ES-I3 (cell line): ENCODE measurements at regions not wholly inside any gene's neighbourhood (a gene's known extent, or its start where the extent isn't known, plus 50 kb on each side); places are given as distances from the start of the nearest gene placed in this dataset.
"Not testable (repeated sequence)": the region's sequence is repeated elsewhere in the genome, so short reads cannot be mapped to it uniquely, and the experiment has no call there.

ENCODE experiments used
- H3K36me3 ChIP-seq: 2 replicates; pipeline ENCODE4 v1.6.1; 2013; ENCODE audit warnings: mild to moderate bottlenecking, low read length, control low read depth, moderate library complexity; ENCODE audit not compliant: insufficient read depth
- H3K4me1 ChIP-seq: 2 replicates; pipeline ENCODE4 v1.6.1; 2013; ENCODE audit warnings: mild to moderate bottlenecking, control low read depth, low read length; ENCODE audit not compliant: insufficient read depth
- H3K9ac ChIP-seq: 2 replicates; pipeline ENCODE4 v1.6.1; 2013; ENCODE audit warnings: low read depth, mild to moderate bottlenecking, low read length, moderate library complexity
- H3K9me3 ChIP-seq: 2 replicates; pipeline ENCODE4 v1.6.1; 2013; ENCODE audit warnings: mild to moderate bottlenecking, low read length, moderate library complexity; ENCODE audit not compliant: control insufficient read depth, insufficient read depth

DNA sequence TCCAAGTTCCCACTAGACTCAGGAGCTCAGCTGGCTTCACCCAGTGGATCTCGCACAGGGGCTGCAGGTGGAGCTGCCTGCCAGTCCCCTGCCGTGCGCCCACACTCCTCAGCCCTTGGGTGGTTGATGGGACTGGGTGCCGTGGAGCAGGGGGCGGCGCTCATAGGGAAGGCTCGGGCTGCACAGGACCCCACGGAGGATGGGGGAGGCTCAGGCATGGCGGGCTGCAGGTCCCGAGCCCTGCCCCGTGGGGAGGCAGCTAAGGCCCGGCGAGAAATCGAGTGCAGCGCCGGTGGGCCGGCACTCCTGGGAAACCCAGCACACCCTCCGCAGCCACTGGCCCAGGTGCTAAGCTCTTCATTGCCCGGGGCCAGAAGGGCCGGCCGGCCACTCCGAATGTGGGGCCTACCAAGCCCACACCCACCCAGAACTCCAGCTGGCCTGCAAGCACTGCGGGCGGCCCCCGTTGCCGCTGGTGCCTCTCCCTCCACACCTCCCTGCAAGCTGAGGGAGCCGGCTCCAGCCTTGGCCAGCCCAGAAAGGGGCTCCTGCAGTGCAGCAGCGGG is 1481.3 kb upstream of the WWC1 start:
- not testable (repeated sequence) for H3K9me3 ChIP-seq, H3K9ac ChIP-seq, H3K36me3 ChIP-seq, H3K4me1 ChIP-seq

- Histone ChIP-seq H3K9me3 (no peaks in the 10 kb centered on the region), H3K36me3 (no peaks in the 10 kb centered on the region), H3K4me1 (no peaks in the 10 kb centered on the region), H3K9ac (no peak overlapping the region)
Measured at GRCh38 chr5:166810721-166811120, 1480.7 kb upstream of the WWC1 start.

GRCh38 chr5:166823360-166823759 is 1468.1 kb upstream of the WWC1 start:
- Histone ChIP-seq H3K9me3 (no peaks in the 10 kb centered on the region), H3K4me1 (no peaks in the 10 kb centered on the region), H3K9ac (no peak overlapping the region), H3K36me3 (no peaks in the 10 kb centered on the region)

DNA sequence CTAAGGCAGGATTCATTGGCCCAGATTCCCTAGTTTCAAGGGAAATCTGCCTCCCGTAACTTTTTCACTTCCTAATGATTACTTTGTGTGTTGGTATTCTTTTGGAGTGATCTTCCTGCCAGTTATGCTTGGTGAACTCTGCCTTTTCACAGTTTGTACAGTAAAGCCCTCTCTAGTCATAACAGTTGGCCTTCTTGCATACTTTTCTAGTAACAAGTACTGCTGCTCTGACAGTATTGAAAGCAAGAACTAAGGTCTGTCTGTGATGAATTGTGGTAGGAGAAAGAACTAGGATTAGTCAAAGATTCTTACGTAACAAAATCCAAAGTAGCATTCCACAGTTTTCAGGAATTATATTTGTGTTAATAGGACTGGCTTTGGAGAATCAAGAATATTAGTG is 1457.2 kb upstream of the WWC1 start:
- Histone ChIP-seq H3K9ac (no peak overlapping the region), H3K36me3 (no peaks in the 10 kb centered on the region), H3K9me3 (no peaks in the 10 kb centered on the region)

GRCh38 chr5:166845044-166845443 is 1446.4 kb upstream of the WWC1 start:
- no peaks in the 10 kb centered on the region for H3K36me3 ChIP-seq
- H3K9ac ChIP-seq = no peak overlapping the region
- H3K4me1 ChIP-seq = no peaks in the 10 kb centered on the region
- H3K9me3 ChIP-seq = no peaks in the 10 kb centered on the region

More for the DNA sequence above, 1457.2 kb upstream of the WWC1 start:
- no peaks in the 10 kb centered on the region for H3K4me1 ChIP-seq

GRCh38 chr5:166856791-166857190 is 1434.7 kb upstream of the WWC1 start:
- no peaks in the 10 kb centered on the region for H3K4me1 ChIP-seq
- no peaks in the 10 kb centered on the region for H3K9me3 ChIP-seq
- no peaks in the 10 kb centered on the region for H3K36me3 ChIP-seq
- H3K9ac ChIP-seq = no peak overlapping the region

- H3K9ac ChIP-seq = no peak overlapping the region
- H3K9me3 ChIP-seq = no peaks in the 10 kb centered on the region
Measured at GRCh38 chr5:166860426-166860825, 1431.0 kb upstream of the WWC1 start.

DNA sequence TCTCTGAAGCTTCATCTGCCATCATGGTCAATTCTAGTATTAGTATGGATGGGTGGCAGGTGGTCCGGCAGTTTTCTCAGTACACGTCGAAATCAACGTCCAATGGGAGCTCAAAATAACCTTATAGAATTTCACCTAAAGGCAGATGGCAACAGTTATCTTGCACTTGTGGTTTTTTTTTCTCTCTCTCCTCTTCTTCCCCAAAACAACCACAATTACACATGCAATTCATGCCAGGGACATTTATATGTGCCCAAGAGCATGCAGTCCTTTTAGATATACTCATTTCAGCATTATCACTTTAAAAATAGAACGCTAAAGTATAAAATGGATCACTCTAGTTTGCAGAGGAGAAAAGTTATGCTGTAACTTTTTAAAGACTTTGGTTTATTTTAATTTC is 1428.9 kb upstream of the WWC1 start:
- Histone ChIP-seq H3K9me3 (no peaks in the 10 kb centered on the region), H3K9ac (no peak overlapping the region), H3K4me1 (no peaks in the 10 kb centered on the region), H3K36me3 (no peaks in the 10 kb centered on the region)

More at GRCh38 chr5:166860426-166860825, 1431.0 kb upstream of the WWC1 start:
- Histone ChIP-seq H3K36me3 (no peaks in the 10 kb centered on the region), H3K4me1 (no peaks in the 10 kb centered on the region)

GRCh38 chr5:166865206-166865605 is 1426.2 kb upstream of the WWC1 start:
- Histone ChIP-seq H3K9ac (no peak overlapping the region), H3K4me1 (no peaks in the 10 kb centered on the region), H3K36me3 (no peaks in the 10 kb centered on the region), H3K9me3 (no peaks in the 10 kb centered on the region)

DNA sequence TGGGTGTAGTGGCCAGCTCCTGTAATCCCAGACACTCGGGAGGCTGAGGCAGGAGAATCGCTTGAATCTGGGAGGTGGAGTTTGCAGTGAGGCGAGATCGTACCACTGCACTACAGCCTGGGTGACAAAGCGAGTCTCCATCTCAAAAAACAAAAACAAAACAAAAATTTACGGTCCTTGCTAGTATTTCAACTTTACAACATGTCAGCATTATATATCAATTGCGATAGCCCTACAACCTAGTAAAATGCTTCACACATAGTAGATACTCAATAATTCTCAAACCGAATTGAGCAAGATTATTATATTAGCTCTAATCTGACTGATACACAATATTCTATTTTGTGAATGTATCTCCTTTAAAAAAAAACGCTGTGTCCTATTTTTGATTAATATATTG is 1411.0 kb upstream of the WWC1 start:
- Histone ChIP-seq H3K4me1 (peaks cover 22% of the 10 kb centered on the region), H3K36me3 (no peaks in the 10 kb centered on the region), H3K9me3 (no peaks in the 10 kb centered on the region), H3K9ac (no peak overlapping the region)

DNA sequence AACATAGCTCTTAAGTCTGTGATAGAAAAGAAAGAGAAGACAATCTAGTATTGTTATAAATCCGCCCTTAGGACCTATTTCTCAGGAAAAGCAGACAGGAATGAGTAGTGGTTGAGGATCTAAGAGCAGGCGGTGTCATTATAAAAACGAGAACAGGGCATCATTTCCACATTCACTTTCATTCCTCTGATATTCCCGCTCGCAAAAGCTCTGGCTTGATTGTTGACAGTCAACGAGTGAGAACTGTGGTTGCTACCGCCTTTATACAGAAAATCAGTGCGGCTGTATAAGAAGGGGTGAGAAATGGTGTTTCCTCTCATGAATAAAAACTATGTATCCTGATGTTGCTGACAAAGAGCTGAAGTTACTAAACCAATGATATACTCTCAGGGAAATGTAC is 1409.6 kb upstream of the WWC1 start:
- Histone ChIP-seq H3K9me3 (no peaks in the 10 kb centered on the region), H3K36me3 (no peaks in the 10 kb centered on the region), H3K4me1 (peaks cover 22% of the 10 kb centered on the region), H3K9ac (no peak overlapping the region)

- H3K9ac ChIP-seq = no peak overlapping the region
- no peaks in the 10 kb centered on the region for H3K36me3 ChIP-seq
Measured at GRCh38 chr5:166883016-166883415, 1408.4 kb upstream of the WWC1 start.

DNA sequence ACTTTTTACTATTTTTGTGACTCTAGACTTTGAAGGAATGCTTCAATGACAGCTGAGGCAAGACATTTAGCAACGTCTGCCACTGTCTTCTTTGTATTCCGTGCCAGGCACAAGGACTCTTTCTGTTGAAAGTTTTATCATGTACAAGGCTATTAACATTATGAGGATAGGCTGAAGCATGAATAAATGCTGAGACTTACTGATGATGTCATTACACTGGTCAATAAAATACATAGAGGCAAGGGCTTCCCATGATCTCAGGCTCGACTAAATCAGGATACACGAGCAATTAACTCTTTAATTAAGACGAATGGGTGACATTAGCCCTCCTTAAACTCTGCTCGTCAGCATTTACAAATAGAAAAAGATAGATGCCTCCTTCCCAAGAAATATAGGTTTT is 1393.3 kb upstream of the WWC1 start:
- no peaks in the 10 kb centered on the region for H3K36me3 ChIP-seq
- no peak overlapping the region for H3K9ac ChIP-seq
- H3K4me1 ChIP-seq = no peaks in the 10 kb centered on the region
- H3K9me3 ChIP-seq = no peaks in the 10 kb centered on the region

More at GRCh38 chr5:166883016-166883415, 1408.4 kb upstream of the WWC1 start:
- Histone ChIP-seq H3K4me1 (peaks cover 22% of the 10 kb centered on the region), H3K9me3 (no peaks in the 10 kb centered on the region)

GRCh38 chr5:166899343-166899742 is 1392.1 kb upstream of the WWC1 start:
- Histone ChIP-seq H3K4me1 (no peaks in the 10 kb centered on the region), H3K36me3 (no peaks in the 10 kb centered on the region), H3K9ac (no peak overlapping the region), H3K9me3 (no peaks in the 10 kb centered on the region; the same call in 1 of the 2 replicates)

DNA sequence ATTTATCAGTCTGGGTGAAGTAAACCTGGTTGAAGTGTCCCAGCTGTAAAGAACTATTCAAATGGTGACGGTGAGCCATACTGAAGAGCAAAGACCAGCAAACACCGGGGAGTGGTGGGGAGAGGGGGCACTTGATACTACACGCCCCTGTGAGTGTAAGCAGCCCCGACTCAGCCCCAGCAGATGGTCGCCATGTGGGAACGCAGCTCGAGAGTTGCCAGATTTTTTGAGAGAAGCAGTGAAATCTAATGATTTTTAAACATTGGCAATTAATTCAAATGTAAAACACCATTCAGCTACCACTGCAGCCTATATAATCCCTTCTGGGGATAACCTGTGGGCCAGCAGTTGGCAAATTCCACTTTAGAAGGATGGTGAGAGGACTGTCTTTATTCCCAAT is 1386.9 kb upstream of the WWC1 start:
- no peaks in the 10 kb centered on the region for H3K36me3 ChIP-seq
- no peak overlapping the region for H3K9ac ChIP-seq
- no peaks in the 10 kb centered on the region for H3K4me1 ChIP-seq
- no peaks in the 10 kb centered on the region; the same call in 1 of the 2 replicates for H3K9me3 ChIP-seq
